NCI-H2196 (cell line): ENCODE measurements at regions not wholly inside any gene's neighbourhood (a gene's known extent, or its start where the extent isn't known, plus 50 kb on each side); places are given as distances from the start of the nearest gene placed in this dataset.
A peak's percentile ranks its signal among the peaks of the same experiment; 100 is the strongest.

Experiments used
- DNase-seq: peaks from one replicate; lab custom pipeline; 2025; ENCODE audit not compliant: unreplicated experiment; lab: John Stamatoyannopoulos, UW

GRCh38 chr14:42316693-42317092 is 710.0 kb downstream of the LRFN5 start:
- no peak for DNase-seq

- DNase-seq = no peak
Measured at GRCh38 chr14:42311876-42312275, 705.2 kb downstream of the LRFN5 start.

- no peak for DNase-seq
Measured at GRCh38 chr14:42307239-42307825, 700.7 kb downstream of the LRFN5 start.

- DNase-seq = no peak
Measured at GRCh38 chr14:42299692-42300091, 693.0 kb downstream of the LRFN5 start.

GRCh38 chr14:42293180-42293579 is 686.5 kb downstream of the LRFN5 start:
- DNase-seq = no peak

- DNase-seq = no peak
Measured at GRCh38 chr14:42277840-42278239, 671.2 kb downstream of the LRFN5 start.

GRCh38 chr14:42269234-42269633 is 662.6 kb downstream of the LRFN5 start:
- DNase-seq = no peak

GRCh38 chr14:42248131-42248530 is 641.5 kb downstream of the LRFN5 start:
- no peak for DNase-seq

- DNase-seq = no peak
Measured at GRCh38 chr14:42241101-42241500, 634.4 kb downstream of the LRFN5 start.

- no peak for DNase-seq
Measured at GRCh38 chr14:42229976-42230375, 623.3 kb downstream of the LRFN5 start.

GRCh38 chr14:42229294-42229693 is 622.6 kb downstream of the LRFN5 start:
- DNase-seq = no peak

GRCh38 chr14:42228611-42229010 is 621.9 kb downstream of the LRFN5 start:
- no peak for DNase-seq

- DNase-seq = peak; percentile 75
Measured at GRCh38 chr14:42224053-42224888, 617.6 kb downstream of the LRFN5 start.

- peak; percentile 51 for DNase-seq
Measured at GRCh38 chr14:42222924-42223471, 616.3 kb downstream of the LRFN5 start.

GRCh38 chr14:42214981-42215491 is 608.4 kb downstream of the LRFN5 start:
- DNase-seq = no peak

- DNase-seq = no peak
Measured at GRCh38 chr14:42200957-42201356, 594.3 kb downstream of the LRFN5 start.

GRCh38 chr14:42198010-42198409 is 591.3 kb downstream of the LRFN5 start:
- DNase-seq = no peak

GRCh38 chr14:42192738-42193653 is 586.3 kb downstream of the LRFN5 start:
- DNase-seq = peak; percentile 57

GRCh38 chr14:42190744-42191143 is 584.1 kb downstream of the LRFN5 start:
- DNase-seq = no peak

- no peak for DNase-seq
Measured at GRCh38 chr14:42187846-42188245, 581.2 kb downstream of the LRFN5 start.

GRCh38 chr14:42185718-42186117 is 579.0 kb downstream of the LRFN5 start:
- no peak for DNase-seq
